Liver (tissue), 8 donors: ENCODE measurements at regions not wholly inside any gene's neighbourhood (a gene's known extent, or its start where the extent isn't known, plus 50 kb on each side); places are given as distances from the start of the nearest gene placed in this dataset.

Source experiments
- DNase-seq: peaks from one replicate; pipeline ENCODE4 v3.0.0-alpha.2; 2017; ENCODE audit warnings: low spot score
- H3K27ac ChIP-seq, 2 donors: one replicate each; pipeline ENCODE4 v1.7.0; 2013; ENCODE audit warnings: inconsistent platforms in 2 of 2, low read length in 2 of 2, control low read depth in 1 of 2, low read depth in 1 of 2, mild to moderate bottlenecking in 1 of 2
- H3K27me3 ChIP-seq, 4 donors: one replicate each; pipeline versions ENCODE4 v1.6.1 to v1.7.0; 2013; ENCODE audit warnings: low read length in 3 of 4, inconsistent platforms in 1 of 4, mild to moderate bottlenecking in 1 of 4, moderate library complexity in 1 of 4; ENCODE audit not compliant: control insufficient read depth in 4 of 4, insufficient read depth in 4 of 4
- H3K36me3 ChIP-seq, 4 donors: one replicate each; pipeline versions ENCODE4 v1.6.1 to v1.7.0; 2013; ENCODE audit warnings: low read length in 3 of 4, mild to moderate bottlenecking in 3 of 4, low read depth in 1 of 4, moderate library complexity in 1 of 4; ENCODE audit not compliant: control insufficient read depth in 4 of 4, insufficient read depth in 3 of 4
- H3K4me1 ChIP-seq, 4 donors: one replicate each; pipeline versions ENCODE4 v1.6.1 to v1.7.0; 2013; ENCODE audit warnings: low read length in 3 of 4, mild to moderate bottlenecking in 3 of 4, moderate library complexity in 1 of 4; ENCODE audit not compliant: control insufficient read depth in 4 of 4, insufficient read depth in 4 of 4
- H3K4me3 ChIP-seq, 3 donors: one replicate each; pipeline versions ENCODE4 v1.6.1 to v1.7.0; 2013; ENCODE audit warnings: low read length in 3 of 3, control low read depth in 1 of 3, low read depth in 1 of 3, mild to moderate bottlenecking in 1 of 3
- H3K9ac ChIP-seq, 2 donors: one replicate each; pipeline ENCODE4 v1.7.0; 2013; ENCODE audit warnings: low read length in 2 of 2, mild to moderate bottlenecking in 2 of 2, moderate library complexity in 2 of 2, control low read depth in 1 of 2, low read depth in 1 of 2
- H3K9me3 ChIP-seq, 4 donors: one replicate each; pipeline versions ENCODE4 v1.6.1 to v1.7.0; 2013; ENCODE audit warnings: low read length in 3 of 4; ENCODE audit not compliant: control insufficient read depth in 4 of 4
- ATF3 ChIP-seq: IDR thresholded peaks from 2 replicates; pipeline ENCODE4 v1.6.1; 2016; ENCODE audit warnings: antibody characterized with exemption
- EGR1 ChIP-seq, 2 donors: IDR thresholded peaks; 2 replicates each; pipeline ENCODE4 v1.6.1; 2016 to 2018; ENCODE audit warnings: antibody characterized with exemption in 2 of 2, low read depth in 2 of 2
- FOXA1 ChIP-seq: IDR thresholded peaks from 2 replicates; pipeline ENCODE4 v1.6.1; 2016; ENCODE audit warnings: antibody characterized with exemption
- FOXA2 ChIP-seq: IDR thresholded peaks from 2 replicates; pipeline ENCODE4 v1.6.1; 2016; ENCODE audit warnings: antibody characterized with exemption
- HNF4A ChIP-seq, 2 donors: conservative IDR thresholded peaks; 2 replicates each; pipeline ENCODE4 v1.6.1; 2016; ENCODE audit warnings: antibody characterized with exemption in 2 of 2, mild to moderate bottlenecking in 2 of 2
- JUND ChIP-seq, 2 donors: IDR thresholded peaks; 2 replicates each; pipeline ENCODE4 v1.6.1; 2016; ENCODE audit warnings: antibody characterized with exemption in 2 of 2
- MAX ChIP-seq: IDR thresholded peaks from 2 replicates; pipeline ENCODE4 v1.6.1; 2016; ENCODE audit warnings: antibody characterized with exemption
- NR2F2 ChIP-seq: IDR thresholded peaks from 2 replicates; pipeline ENCODE4 v1.6.1; 2016; ENCODE audit warnings: antibody characterized with exemption
- RAD21 ChIP-seq, 2 donors: IDR thresholded peaks; 2 replicates each; pipeline ENCODE4 v1.6.1; 2016; ENCODE audit warnings: antibody characterized with exemption in 2 of 2, mild to moderate bottlenecking in 2 of 2
- RXRA ChIP-seq, 2 donors: IDR thresholded peaks; 2 replicates each; pipeline ENCODE4 v1.6.1; 2017 to 2018; ENCODE audit warnings: antibody characterized with exemption in 2 of 2, mild to moderate bottlenecking in 1 of 2
- SP1 ChIP-seq: IDR thresholded peaks from 2 replicates; pipeline ENCODE4 v1.6.1; 2018; ENCODE audit warnings: antibody characterized with exemption, mild to moderate bottlenecking
- TAF1 ChIP-seq: conservative IDR thresholded peaks from 2 replicates; pipeline ENCODE4 v1.6.1; 2016; ENCODE audit warnings: antibody characterized with exemption, mild to moderate bottlenecking
- YY1 ChIP-seq: IDR thresholded peaks from 2 replicates; pipeline ENCODE4 v1.6.1; 2016; ENCODE audit warnings: antibody characterized with exemption, mild to moderate bottlenecking
- ZBTB33 ChIP-seq: IDR thresholded peaks from 2 replicates; pipeline ENCODE4 v1.6.1; 2016; ENCODE audit warnings: antibody characterized with exemption
- WGBS: extraction: QIAGEN DNeasy Blood & Tissue Kit; methylation state at CpG from one replicate; pipeline ENCODE4 v1.1.7; 2013; 5-methylcytosine and 5-hydroxymethylcytosine counted together
- TF ChIP-seq, protein P1 (sequence below): fragments of 150-350 bp; IDR thresholded peaks from 2 replicates; pipeline ENCODE4 v1.5.1; 2017; ENCODE audit warnings: improper control_type of control experiment, low read depth, low read length; ENCODE audit not compliant: missing input control
- TF ChIP-seq, protein P2 (sequence below): IDR thresholded peaks from 2 replicates; pipeline ENCODE4 v1.6.1; 2016; ENCODE audit warnings: antibody characterized with exemption, mild to moderate bottlenecking
- donor health status: healthy.
- donor health status: healthy.
- donor health status: healthy.
- donor health status: healthy.
- donor health status: healthy.

DNA sequence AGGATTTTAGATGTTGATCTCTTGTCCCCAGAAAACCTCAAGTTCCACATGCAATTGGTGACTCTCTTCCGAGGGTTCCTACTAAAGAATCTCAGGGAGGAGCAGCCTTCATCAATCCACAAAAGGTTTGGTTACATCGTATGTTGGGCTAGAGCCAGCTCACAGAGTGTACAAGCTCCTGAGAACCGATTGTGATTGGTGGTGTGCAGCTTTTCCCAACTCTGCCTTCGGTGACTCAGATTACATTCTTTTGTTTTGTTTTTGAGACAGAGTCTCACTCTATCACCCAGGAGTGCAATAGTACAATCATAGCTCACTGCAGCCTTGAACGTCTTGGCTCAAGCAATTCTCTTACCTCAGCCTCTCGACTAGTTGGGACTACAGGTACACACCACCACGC, 172.4 kb downstream of the PMP22 start (continued):
- TF ChIP-seq, protein P1, sequence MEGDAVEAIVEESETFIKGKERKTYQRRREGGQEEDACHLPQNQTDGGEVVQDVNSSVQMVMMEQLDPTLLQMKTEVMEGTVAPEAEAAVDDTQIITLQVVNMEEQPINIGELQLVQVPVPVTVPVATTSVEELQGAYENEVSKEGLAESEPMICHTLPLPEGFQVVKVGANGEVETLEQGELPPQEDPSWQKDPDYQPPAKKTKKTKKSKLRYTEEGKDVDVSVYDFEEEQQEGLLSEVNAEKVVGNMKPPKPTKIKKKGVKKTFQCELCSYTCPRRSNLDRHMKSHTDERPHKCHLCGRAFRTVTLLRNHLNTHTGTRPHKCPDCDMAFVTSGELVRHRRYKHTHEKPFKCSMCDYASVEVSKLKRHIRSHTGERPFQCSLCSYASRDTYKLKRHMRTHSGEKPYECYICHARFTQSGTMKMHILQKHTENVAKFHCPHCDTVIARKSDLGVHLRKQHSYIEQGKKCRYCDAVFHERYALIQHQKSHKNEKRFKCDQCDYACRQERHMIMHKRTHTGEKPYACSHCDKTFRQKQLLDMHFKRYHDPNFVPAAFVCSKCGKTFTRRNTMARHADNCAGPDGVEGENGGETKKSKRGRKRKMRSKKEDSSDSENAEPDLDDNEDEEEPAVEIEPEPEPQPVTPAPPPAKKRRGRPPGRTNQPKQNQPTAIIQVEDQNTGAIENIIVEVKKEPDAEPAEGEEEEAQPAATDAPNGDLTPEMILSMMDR = no peak
- no peak for TF ChIP-seq TAF1
- no peak for TF ChIP-seq RXRA (IDR thresholded peaks at IDR 0.05)
- no peak for TF ChIP-seq EGR1 (IDR thresholded peaks at IDR 0.05; ENCODE audit: low read depth in 2 of 2)

DNA sequence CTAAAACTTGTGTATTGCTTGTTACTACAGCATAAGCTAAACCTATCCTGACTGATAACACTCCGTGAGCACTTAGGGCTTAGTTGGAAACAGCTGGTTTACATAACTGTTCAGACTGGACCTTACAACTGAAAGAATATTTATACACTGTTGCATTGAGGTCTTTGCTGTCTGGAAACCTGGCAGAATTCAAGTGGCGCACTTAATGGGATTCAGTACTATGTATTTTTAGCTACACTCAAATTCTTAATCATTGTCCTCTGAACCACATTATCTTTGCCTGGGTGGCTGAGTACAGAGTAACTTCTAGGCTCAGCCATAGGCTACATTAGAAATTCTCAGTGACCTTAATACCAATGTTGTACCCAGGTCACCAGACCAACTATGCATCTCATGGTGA, 172.9 kb downstream of the PMP22 start:
- no peak overlapping the region for H3K9ac ChIP-seq
- no peaks in the 10 kb centered on the region for H3K9me3 ChIP-seq
- H3K4me3 ChIP-seq = no peak overlapping the region
- DNase-seq = no peak
- no peak overlapping the region for H3K27ac ChIP-seq
- 78% methylated on average over 2 of the region's 2 CpGs for WGBS
- no peaks in the 10 kb centered on the region for H3K36me3 ChIP-seq
- H3K4me1 ChIP-seq = no peaks in the 10 kb centered on the region
- H3K27me3 ChIP-seq = peaks cover 0 to 3% (median 1%) of the 10 kb centered on the region in 4 donors
- TF ChIP-seq ZBTB33 (no peak), RAD21 (IDR thresholded peaks at IDR 0.05) (no peak), RXRA (IDR thresholded peaks at IDR 0.05) (no peak), TAF1 (no peak), NR2F2 (no peak), HNF4A (conservative IDR thresholded peaks at IDR 0.05) (no peak), YY1 (no peak), ATF3 (no peak), FOXA2 (no peak), MAX (no peak), JUND (IDR thresholded peaks at IDR 0.05) (no peak), EGR1 (IDR thresholded peaks at IDR 0.05; ENCODE audit: low read depth in 2 of 2) (no peak), SP1 (no peak), FOXA1 (no peak)
- TF ChIP-seq, protein P2, sequence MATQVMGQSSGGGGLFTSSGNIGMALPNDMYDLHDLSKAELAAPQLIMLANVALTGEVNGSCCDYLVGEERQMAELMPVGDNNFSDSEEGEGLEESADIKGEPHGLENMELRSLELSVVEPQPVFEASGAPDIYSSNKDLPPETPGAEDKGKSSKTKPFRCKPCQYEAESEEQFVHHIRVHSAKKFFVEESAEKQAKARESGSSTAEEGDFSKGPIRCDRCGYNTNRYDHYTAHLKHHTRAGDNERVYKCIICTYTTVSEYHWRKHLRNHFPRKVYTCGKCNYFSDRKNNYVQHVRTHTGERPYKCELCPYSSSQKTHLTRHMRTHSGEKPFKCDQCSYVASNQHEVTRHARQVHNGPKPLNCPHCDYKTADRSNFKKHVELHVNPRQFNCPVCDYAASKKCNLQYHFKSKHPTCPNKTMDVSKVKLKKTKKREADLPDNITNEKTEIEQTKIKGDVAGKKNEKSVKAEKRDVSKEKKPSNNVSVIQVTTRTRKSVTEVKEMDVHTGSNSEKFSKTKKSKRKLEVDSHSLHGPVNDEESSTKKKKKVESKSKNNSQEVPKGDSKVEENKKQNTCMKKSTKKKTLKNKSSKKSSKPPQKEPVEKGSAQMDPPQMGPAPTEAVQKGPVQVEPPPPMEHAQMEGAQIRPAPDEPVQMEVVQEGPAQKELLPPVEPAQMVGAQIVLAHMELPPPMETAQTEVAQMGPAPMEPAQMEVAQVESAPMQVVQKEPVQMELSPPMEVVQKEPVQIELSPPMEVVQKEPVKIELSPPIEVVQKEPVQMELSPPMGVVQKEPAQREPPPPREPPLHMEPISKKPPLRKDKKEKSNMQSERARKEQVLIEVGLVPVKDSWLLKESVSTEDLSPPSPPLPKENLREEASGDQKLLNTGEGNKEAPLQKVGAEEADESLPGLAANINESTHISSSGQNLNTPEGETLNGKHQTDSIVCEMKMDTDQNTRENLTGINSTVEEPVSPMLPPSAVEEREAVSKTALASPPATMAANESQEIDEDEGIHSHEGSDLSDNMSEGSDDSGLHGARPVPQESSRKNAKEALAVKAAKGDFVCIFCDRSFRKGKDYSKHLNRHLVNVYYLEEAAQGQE = no peak
